ENCODE measurements at regions not wholly inside any gene's neighbourhood (a gene's known extent, or its start where the extent isn't known, plus 50 kb on each side); places are given as distances from the start of the nearest gene placed in this dataset.
A peak's percentile ranks its signal among the peaks of the same experiment; 100 is the strongest.
"Not testable (repeated sequence)": the region's sequence is repeated elsewhere in the genome, so short reads cannot be mapped to it uniquely, and the experiment has no call there.

- DNase-seq, result no peak
These were observed 180.1 kb downstream of the SYK start for GRCh38 chr9:90981726-90982125.

- DNase-seq, result no peak
These were observed 181.8 kb downstream of the SYK start for GRCh38 chr9:90983394-90983793.

- peak; percentile 17 for DNase-seq
These were observed 184.0 kb downstream of the SYK start for GRCh38 chr9:90985631-90986030.

- no peak for DNase-seq
These were observed 184.5 kb downstream of the SYK start for GRCh38 chr9:90986161-90986560.

- DNase-seq, result no peak
These were observed 185.9 kb downstream of the SYK start for GRCh38 chr9:90987566-90987965.

GRCh38 chr9:90988318-90988717 lies 186.7 kb downstream of the SYK start:
- DNase-seq, result no peak

- DNase-seq, result no peak
These were observed 190.3 kb downstream of the SYK start for GRCh38 chr9:90991953-90992352.

- no peak for DNase-seq
These were observed 193.9 kb downstream of the SYK start for GRCh38 chr9:90995516-90995915.

GRCh38 chr9:90996154-90997065 lies 194.8 kb downstream of the SYK start:
- no peak for DNase-seq

- no peak for DNase-seq
These were observed 197.0 kb downstream of the SYK start for GRCh38 chr9:90998573-90998972.

GRCh38 chr9:90999425-91000397 lies 198.1 kb downstream of the SYK start:
- DNase-seq, result peak; percentile 8

- peak; percentile 87 for DNase-seq
These were observed 199.6 kb downstream of the SYK start for GRCh38 chr9:91001146-91001611.

- no peak for DNase-seq
These were observed 202.9 kb downstream of the SYK start for GRCh38 chr9:91004484-91004883.

- DNase-seq, result no peak
These were observed 203.4 kb downstream of the SYK start for GRCh38 chr9:91004992-91005391.

GRCh38 chr9:91006046-91006445 lies 204.4 kb downstream of the SYK start:
- no peak for DNase-seq

- DNase-seq, result no peak
These were observed 206.9 kb downstream of the SYK start for GRCh38 chr9:91008568-91008967.

GRCh38 chr9:91011891-91012290 lies 210.3 kb downstream of the SYK start:
- no peak for DNase-seq

- no peak for DNase-seq
These were observed 211.6 kb downstream of the SYK start for GRCh38 chr9:91012933-91013841.

GRCh38 chr9:91017245-91017644 lies 215.6 kb downstream of the SYK start:
- no peak for DNase-seq

GRCh38 chr9:91019871-91020270 lies 218.3 kb downstream of the SYK start:
- DNase-seq, result not testable (repeated sequence)

- not testable (repeated sequence) for DNase-seq
These were observed 220.0 kb downstream of the SYK start for GRCh38 chr9:91021656-91022055.

GRCh38 chr9:91023741-91024140 lies 222.1 kb downstream of the SYK start:
- DNase-seq, result no peak

All from NCI-H2171 treated with DMSO at 0.1 percent for 48 hours (cell line).